K562 (cell line): ENCODE measurements at regions not wholly inside any gene's neighbourhood (a gene's known extent, or its start where the extent isn't known, plus 50 kb on each side); places are given as distances from the start of the nearest gene placed in this dataset.

ENCODE experiments used
- ETS1 ChIP-seq: conservative IDR thresholded peaks from 2 replicates; pipeline ENCODE4 v1.6.1; 2011; ENCODE audit warnings: low read depth, mild to moderate bottlenecking, low read length; ENCODE audit not compliant: control insufficient read depth
- PATZ1 ChIP-seq: fragments of 250-450 bp; sonication (Bioruptor Pico); IDR thresholded peaks from 2 replicates; pipeline ENCODE4 v1.5.0; 2020; ENCODE audit warnings: mild to moderate bottlenecking, borderline replicate concordance
- POLR2H ChIP-seq: IDR thresholded peaks from 2 replicates; pipeline ENCODE4 v1.6.1; 2016; ENCODE audit warnings: missing genetic modification characterization, low read depth, mild to moderate bottlenecking, control low read depth, missing compliant biosample characterization, moderate library complexity
- RERE ChIP-seq: sonication (generic); formaldehyde crosslinking; IDR thresholded peaks from 2 replicates; pipeline ENCODE4 v1.8.0; 2023; ENCODE audit warnings: missing genetic modification reagents, mild to moderate bottlenecking, borderline replicate concordance
- SNAPC5 ChIP-seq: fragments of 250-450 bp; sonication (Bioruptor Pico); IDR thresholded peaks from 2 replicates; pipeline ENCODE4 v1.8.0; 2021; ENCODE audit warnings: moderate library complexity, mild to moderate bottlenecking, inconsistent platforms
- ZSCAN32 ChIP-seq: fragments of 450-650 bp; formaldehyde crosslinking; IDR thresholded peaks from 2 replicates; pipeline ENCODE4 v1.4.0; 2020; ENCODE audit warnings: mild to moderate bottlenecking, moderate library complexity

GRCh38 chr4:62899646-62900364, 1509.4 kb downstream of the TECRL start (continued):
- TF ChIP-seq RERE (CRISPR knock-in tag) (no peak), ZSCAN32 (CRISPR knock-in tag) (no peak), POLR2H (tag) (no peak), SNAPC5 (CRISPR knock-in tag) (no peak), ETS1 (no peak), PATZ1 (CRISPR knock-in tag) (no peak)
